Left lobe of liver (tissue), 2 donors: ENCODE measurements at regions not wholly inside any gene's neighbourhood (a gene's known extent, or its start where the extent isn't known, plus 50 kb on each side); places are given as distances from the start of the nearest gene placed in this dataset.

Experiments
- ATAC-seq: fragments of 200-7000 bp; cut with Tn5 transposase; one replicate; pipeline ENCODE4 v1.9.1; 2020; ENCODE audit warnings: mild to moderate bottlenecking, moderate library complexity
- DNase-seq: peaks from one replicate; pipeline ENCODE4 v3.0.0-alpha.2; 2020; ENCODE audit warnings: low spot score
- donor health status: DM: no; HTN: no; CAD: no; lungs with moderate emphysema.
- donor health status: DM: no; HTN: yes; CAD: no.

DNA sequence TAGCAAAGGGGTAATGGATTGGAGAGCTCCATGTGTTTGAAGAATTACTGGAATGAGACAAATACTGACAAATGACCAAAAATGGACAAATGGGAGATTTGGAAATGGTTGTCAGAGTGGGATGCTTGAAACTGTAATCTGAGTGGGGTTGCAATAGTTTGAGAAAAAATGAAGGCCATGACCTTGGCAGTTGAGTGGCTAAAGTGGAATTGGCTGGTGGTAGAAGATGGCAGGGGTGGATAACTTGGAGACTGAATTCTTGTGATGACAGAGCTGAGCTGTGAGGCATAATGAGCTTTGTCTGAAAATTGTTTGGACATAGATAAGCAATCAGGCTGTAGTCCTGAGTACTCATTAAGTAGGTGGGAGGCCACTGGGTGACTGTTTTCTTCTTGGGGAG is 222.5 kb upstream of the PRICKLE1 start:
- DNase-seq (no peak), ATAC-seq (no peak)

DNA sequence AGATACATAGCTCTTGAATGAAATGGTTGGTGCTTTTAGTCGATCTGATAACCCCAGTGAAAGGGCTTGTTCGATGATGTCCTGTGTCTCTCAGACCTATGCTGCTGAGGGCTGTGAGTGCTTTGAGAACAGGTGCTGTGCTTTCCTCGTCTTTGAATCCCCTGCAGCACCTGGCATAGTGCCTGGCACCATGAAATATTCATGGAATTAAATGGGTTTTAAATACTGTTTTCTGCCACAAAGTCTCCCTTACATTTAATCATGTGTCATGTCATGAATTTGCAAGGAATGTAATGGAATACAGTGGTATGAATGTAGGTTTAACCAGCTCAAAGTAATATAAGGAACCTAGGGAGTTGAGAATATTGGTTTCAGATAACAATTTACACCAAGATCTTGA is 220.5 kb upstream of the PRICKLE1 start:
- DNase-seq = no peak
- no peak for ATAC-seq

DNA sequence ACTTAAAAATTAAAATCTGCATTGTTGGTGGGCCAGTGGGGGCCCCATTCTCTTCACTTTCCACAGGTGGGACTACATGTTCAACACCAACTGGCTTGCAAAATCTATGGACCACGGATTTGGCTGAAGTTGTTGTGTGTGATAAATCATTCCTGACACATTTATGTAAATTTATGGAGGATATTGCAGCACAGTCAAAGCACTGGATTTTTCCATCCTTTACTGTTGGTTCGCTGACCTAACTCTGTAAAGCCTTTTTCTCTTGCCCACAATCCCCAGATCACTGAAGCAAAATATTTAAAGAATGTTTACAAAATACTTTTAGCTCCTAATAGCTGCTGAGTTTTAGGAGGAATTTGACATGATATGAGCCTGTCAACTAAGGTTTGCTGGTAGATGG is 219.7 kb upstream of the PRICKLE1 start:
- DNase-seq (no peak), ATAC-seq (no peak)

DNA sequence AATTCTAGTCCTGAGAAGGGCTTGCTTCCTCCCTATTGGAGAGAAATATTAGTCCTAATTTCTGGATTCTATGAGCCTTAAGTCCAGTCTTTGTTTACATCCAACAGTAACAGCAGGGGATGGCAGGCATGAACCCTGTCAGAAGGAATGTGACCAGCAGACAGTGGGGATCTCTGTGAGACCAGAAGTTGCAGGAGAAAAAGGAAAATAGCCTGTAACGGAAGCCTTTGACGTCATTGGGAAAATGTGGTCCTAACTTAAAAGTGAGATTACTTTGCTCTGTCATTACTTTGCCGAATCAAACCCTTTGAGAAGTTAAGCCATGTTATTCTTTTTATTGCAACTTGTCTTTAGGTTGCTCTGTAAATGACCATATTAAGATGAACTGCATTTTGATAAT is 218.2 kb upstream of the PRICKLE1 start:
- DNase-seq (no peak), ATAC-seq (no peak)

- DNase-seq (no peak), ATAC-seq (no peak)
Measured at GRCh38 chr12:42807251-42807650, 217.7 kb upstream of the PRICKLE1 start.

- DNase-seq (no peak), ATAC-seq (no peak)
Measured at GRCh38 chr12:42804928-42805327, 215.4 kb upstream of the PRICKLE1 start.

DNA sequence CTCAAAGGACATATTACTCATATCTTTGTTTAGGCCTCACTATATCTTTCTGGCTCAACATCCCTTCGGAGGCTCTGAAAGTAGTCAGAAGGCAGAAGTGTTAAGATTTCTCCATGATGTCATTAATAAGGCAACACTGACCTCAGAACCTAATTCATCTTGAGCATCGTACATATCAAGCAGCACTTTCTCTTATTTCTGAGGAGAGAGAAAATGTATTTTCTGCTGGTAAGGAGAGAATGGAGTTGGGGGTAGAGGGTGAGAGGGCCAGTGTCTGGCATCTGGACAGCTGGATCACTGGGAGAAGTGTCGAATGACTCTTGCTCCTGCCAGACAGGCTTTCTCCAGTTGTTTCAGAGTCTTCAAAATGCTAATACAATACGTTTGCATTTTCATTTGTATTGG is 213.2 kb upstream of the PRICKLE1 start:
- DNase-seq = no peak
- ATAC-seq = no peak

GRCh38 chr12:42801271-42801670 is 211.7 kb upstream of the PRICKLE1 start:
- no peak for DNase-seq
- ATAC-seq = no peak

DNA sequence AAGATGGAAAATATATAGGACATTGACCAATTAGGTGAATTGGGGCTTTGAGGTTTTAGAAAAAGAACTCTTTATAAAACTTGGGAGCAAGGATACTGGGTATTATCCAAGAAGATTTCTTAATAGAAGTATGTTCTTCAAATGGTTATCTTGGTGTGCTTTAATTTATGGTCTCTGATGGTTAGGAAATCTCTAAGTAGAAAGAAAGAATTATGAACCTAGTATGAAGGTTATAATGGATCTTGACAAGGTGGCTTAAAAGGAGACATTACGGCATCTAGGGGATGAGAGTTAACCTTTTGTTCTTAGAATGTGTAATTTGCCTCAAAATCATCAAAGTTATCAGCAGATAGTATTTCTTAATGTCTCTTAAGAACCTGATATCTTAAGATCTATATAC is 210.4 kb upstream of the PRICKLE1 start:
- DNase-seq (no peak), ATAC-seq (no peak)

DNA sequence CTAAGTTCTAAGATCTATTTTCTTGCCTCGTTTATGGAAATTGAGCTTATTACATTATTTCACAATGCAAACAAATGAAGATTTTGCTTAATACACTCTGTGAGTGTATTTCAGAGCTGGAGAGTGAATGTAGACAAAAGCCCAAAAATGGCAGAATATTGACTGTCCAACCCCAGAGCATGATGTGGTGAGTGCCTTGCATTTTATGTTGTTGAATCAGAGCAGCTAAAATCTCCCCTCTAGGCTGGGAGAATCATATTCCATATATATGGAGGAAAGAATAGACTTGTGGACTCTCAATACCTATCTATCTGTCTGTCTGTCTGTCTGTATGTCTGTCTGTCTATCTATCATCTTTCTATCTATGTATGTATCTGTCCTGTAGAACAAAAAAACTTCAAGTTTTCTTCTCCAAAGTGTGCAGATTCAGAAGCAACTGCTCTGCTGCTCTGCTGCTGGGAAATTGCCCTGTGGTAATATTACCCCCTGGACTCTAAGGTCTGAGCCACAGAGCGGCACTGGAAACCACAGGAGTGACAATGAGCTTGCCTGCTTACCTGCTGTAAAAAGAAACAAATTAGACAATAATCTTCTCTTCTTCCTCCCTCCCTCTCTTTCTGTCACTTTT is 209.4 kb upstream of the PRICKLE1 start:
- DNase-seq (no peak), ATAC-seq (no peak)

- DNase-seq (no peak), ATAC-seq (no peak)
Measured at GRCh38 chr12:42794806-42795205, 205.3 kb upstream of the PRICKLE1 start.

- ATAC-seq (no peak), DNase-seq (no peak)
Measured at GRCh38 chr12:42793166-42793565, 203.6 kb upstream of the PRICKLE1 start.

DNA sequence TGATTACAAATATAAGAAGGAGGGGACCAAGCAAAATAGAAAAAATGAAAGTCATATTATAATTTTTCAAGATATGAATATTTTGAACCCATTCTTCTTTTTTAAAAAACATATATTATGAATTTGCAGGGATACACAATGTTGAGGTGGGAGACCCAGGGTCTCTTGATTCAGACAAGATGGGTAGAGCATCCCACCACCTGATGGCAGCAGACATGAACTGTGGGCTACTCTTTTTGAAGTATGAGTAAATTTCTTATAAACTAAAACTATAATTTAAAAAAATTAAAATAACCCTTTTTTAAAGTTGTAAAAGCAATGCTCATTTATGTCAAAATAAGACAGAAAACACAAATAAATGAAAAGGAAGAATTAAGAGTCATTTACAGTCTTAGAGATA is 202.7 kb upstream of the PRICKLE1 start:
- ATAC-seq = no peak

DNA sequence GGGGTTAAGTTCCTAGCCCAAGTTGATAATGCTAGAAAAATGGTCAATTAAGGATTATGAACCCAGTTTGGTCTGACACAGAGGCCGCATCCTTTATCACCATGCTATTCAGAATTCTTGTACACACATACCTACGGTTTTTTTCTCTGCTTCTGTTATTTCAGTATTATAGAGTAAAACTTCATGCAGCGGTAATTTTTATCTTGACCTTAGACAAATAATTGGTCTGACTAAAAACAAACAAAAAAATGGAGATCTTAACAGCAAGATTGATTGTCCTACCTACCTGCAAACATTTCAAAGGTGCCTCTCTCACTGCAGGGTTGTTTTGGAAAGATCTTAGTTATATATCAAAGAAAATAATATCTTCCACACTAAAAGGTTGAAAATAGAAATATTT is 201.9 kb upstream of the PRICKLE1 start:
- ATAC-seq = no peak
- DNase-seq = no peak

More for the DNA sequence above, 202.7 kb upstream of the PRICKLE1 start:
- DNase-seq = no peak

DNA sequence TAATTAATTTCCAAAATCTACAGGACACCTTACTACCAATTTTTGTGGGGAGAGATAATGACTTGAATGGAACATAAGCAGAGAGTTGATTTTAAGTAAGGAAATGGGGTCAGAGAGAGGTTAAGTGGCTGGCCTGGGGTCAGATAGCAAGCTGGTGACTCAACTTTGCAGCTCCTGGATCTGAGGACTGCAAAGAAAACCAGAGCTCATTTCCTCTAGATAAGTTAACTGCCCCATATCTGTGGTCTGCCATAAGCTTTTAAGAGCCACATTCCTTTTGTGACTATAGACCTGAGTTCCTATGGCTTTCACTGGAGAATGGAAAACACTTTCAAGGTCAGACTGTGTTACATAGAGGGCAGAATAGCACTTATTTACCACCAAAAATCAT is 201.2 kb upstream of the PRICKLE1 start:
- DNase-seq (no peak), ATAC-seq (no peak)

GRCh38 chr12:42789808-42790760 is 200.5 kb upstream of the PRICKLE1 start:
- no peak for DNase-seq
- no peak for ATAC-seq

GRCh38 chr12:42786400-42787148 is 197.0 kb upstream of the PRICKLE1 start:
- no peak for DNase-seq
- no peak for ATAC-seq

DNA sequence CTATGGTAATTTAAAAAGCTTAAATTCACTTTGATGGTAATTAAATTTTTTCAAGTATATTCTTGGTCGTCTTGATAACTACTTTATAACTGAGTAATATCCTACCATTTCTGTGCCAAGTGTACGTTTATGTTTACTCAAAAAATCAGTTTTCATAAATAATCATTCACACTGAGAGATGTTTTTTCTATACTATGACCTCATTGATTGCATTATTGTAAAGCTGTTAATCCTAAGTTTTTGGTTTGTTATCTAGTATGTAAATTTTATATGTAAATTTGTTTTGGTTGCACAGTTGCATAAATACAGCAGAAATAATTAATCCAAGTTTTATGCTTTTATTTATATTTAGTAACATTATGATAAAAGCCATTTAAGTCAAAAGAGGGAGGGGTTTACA is 196.4 kb upstream of the PRICKLE1 start:
- ATAC-seq (no peak), DNase-seq (no peak)

GRCh38 chr12:42780671-42781070 is 191.1 kb upstream of the PRICKLE1 start:
- DNase-seq (no peak), ATAC-seq (no peak)

DNA sequence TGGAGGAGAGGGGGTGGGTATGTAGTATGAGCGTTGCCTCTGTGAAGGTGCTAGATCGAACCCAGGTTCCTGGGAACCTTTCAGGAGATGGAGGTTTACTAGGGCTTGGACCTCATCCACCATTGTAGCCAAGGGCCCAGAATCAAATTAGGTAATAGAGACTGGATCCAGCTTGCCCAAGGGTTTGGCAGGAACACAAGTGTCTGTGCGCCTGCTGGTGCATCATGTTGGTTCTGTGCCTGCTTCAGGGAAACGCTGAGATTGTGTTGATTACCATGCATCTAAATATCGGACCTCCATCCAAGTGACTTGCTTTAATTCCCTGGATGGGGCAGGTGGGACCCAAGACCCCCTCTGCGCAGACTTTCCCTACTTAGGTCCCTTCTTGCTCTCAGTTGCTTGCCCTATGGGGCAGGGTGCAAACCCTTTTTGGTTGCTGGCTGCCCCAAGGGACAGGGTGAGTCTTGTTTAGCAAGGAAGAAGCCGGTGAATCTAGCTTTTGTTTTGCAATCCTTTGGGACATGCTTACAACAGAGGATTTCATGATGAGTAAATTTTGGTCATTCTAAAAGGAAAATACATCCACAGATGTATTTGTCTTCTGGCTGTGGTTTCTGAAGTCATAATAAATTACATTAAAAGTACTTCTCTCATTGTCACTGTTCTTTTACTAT is 189.8 kb upstream of the PRICKLE1 start:
- DNase-seq (no peak), ATAC-seq (no peak)

DNA sequence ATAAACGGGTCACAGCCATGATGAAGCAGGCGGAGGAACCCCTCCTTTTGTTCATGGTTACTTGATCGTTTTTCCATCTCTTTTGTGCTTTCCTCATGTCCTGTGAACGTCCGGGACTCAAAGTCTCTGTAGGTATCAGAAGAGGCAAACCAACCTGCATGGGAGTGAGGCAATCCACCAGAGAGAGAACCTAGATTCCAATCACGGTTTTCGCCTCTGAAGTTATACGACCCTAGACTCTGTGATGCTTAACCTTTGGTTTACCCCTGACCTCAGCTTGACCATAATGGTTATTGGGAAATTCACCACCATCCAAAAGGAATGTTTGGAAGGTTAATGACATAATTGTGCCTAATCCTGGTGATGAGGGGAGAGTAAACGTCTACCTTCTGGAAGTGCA is 186.8 kb upstream of the PRICKLE1 start:
- ATAC-seq (no peak), DNase-seq (no peak)
